ENCODE measurements at regions not wholly inside any gene's neighbourhood (a gene's known extent, or its start where the extent isn't known, plus 50 kb on each side); places are given as distances from the start of the nearest gene placed in this dataset.
"Not testable (repeated sequence)": the region's sequence is repeated elsewhere in the genome, so short reads cannot be mapped to it uniquely, and the experiment has no call there.

DNA sequence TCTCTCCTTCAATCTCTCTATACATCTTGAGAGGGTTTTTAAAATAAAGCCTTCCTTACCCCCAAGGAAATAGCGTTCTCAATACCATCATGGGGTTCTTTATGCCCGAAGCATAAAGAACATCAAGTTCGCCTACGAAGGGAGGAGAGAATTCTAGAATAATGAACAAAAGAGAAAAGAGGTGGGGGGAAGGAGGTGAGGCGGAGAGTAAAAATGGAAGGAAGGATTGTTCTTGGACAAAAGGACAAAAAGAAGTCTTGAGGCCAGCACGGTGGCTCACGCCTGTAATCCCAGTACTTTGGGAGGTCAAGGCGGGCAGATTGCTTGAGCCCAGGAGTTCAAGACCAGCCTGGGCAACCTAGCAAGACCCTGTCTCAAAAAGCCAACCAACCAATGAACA, 319.8 kb upstream of the NCKAP5 start:
- H3K4me3 ChIP-seq (ENCODE audit: low read depth, low read length), result no peak overlapping the region
- DNase-seq (ENCODE audit: low read depth), result no peak
- TF ChIP-seq, protein P1, sequence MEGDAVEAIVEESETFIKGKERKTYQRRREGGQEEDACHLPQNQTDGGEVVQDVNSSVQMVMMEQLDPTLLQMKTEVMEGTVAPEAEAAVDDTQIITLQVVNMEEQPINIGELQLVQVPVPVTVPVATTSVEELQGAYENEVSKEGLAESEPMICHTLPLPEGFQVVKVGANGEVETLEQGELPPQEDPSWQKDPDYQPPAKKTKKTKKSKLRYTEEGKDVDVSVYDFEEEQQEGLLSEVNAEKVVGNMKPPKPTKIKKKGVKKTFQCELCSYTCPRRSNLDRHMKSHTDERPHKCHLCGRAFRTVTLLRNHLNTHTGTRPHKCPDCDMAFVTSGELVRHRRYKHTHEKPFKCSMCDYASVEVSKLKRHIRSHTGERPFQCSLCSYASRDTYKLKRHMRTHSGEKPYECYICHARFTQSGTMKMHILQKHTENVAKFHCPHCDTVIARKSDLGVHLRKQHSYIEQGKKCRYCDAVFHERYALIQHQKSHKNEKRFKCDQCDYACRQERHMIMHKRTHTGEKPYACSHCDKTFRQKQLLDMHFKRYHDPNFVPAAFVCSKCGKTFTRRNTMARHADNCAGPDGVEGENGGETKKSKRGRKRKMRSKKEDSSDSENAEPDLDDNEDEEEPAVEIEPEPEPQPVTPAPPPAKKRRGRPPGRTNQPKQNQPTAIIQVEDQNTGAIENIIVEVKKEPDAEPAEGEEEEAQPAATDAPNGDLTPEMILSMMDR (IDR thresholded peaks at IDR 0.05; ENCODE audit: insufficient read depth, low read depth, low read length, missing control alignments), result no peak

DNA sequence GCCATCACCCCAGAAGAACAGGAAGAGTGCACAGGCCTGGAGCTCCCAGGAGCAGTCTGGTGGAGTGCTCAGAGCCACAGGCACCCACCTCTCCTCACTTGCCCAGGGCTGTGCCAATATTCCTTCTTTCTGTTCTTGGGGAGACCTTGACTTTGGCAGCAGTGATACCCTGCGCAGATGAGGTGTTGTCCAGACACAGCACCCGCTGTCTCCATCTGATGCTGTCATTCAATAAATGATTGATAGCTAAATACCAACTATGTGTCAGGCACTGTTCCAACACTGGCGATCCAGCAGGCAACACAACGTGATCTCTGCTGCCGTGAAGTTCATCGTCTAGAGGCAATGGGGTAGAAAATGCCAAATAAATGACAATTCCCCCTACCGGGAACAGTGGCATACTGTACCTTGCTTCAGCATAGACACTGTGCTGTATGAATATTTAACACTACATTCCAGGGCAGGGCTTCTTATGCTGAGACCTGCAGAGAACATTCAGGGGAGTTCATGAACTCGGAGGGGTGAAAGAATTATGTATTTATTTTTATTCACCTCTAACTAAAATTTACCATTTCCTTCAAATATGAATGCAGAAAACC, 320.5 kb upstream of the NCKAP5 start:
- no peak overlapping the region for H3K4me3 ChIP-seq (ENCODE audit: low read depth, low read length)
- TF ChIP-seq, protein P1 (IDR thresholded peaks at IDR 0.05; ENCODE audit: insufficient read depth, low read depth, low read length, missing control alignments), result no peak
- no peak for DNase-seq (ENCODE audit: low read depth)

DNA sequence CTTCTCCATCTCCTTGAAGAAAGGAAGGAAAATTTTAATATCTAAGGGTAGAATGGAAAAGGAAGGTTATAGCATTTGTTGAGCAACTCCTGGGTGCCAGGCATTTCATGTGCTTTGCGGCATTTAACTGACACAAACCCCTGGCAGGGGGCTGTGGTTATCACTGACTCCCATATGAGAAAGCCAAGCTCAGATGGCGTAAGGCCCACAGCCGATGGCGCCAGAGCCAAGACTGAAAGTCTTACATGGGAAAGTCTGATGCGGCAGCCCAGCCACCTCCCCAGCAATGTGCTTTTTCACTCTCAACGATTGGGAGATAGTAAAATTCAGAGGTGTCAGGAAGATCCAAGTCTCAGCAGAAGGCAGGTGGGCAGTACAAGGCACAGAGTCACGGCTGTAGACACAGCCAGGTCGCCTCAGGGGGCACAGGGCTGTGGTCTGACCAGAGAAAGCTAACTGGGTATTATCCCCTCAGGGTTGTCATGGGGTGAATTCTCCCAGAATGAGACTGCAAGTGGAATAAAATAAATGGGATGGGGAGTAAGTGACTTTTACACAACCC, 324.2 kb upstream of the NCKAP5 start:
- TF ChIP-seq, protein P1 (IDR thresholded peaks at IDR 0.05; ENCODE audit: insufficient read depth, low read depth, low read length, missing control alignments), result no peak
- no peak for DNase-seq (ENCODE audit: low read depth)
- H3K4me3 ChIP-seq (ENCODE audit: low read depth, low read length), result no peak overlapping the region

DNA sequence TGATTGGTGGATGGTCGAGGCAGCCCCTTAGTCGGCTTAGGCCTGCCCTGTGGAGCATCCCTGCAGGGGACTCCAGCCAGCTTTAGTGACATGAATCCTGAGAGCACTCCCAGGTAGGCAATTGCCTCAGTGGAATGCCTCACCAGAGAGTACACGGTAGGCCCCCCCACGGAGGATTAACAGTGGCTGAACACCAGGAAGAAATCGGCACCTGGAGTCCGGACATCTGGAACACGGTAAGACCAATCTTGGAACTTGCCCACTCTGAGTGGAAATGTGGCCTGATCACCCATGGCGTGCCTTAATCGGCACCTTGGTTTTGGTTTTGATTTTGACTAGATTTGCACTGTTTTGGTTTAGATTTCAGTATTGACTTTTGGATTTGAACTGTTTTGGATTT, 326.2 kb upstream of the NCKAP5 start:
- no peak overlapping the region for H3K4me3 ChIP-seq (ENCODE audit: low read depth, low read length)
- TF ChIP-seq, protein P1 (IDR thresholded peaks at IDR 0.05; ENCODE audit: insufficient read depth, low read depth, low read length, missing control alignments), result no peak
- DNase-seq (ENCODE audit: low read depth), result peak; percentile 18

DNA sequence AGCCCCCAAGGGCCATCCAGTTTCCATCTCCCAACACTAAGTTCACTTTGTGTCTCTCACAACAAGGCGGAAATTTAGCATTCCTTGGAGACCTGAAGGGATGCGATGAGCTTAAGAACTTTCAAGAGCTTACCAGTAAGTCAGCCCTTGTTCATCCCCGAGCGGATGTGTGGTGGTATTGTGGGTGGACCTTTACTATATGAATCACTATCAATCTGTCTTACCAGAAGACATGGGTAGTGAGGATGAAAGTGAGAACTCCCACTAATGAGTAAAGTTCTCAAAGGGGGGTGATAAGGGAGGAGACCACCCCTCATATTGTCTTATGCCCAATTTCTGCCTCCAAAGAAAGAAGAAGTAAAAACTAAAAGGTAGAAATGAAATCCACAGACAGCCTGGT, 329.6 kb upstream of the NCKAP5 start:
- H3K4me3 ChIP-seq (ENCODE audit: low read depth, low read length); DNase-seq (ENCODE audit: low read depth): not testable (repeated sequence)

DNA sequence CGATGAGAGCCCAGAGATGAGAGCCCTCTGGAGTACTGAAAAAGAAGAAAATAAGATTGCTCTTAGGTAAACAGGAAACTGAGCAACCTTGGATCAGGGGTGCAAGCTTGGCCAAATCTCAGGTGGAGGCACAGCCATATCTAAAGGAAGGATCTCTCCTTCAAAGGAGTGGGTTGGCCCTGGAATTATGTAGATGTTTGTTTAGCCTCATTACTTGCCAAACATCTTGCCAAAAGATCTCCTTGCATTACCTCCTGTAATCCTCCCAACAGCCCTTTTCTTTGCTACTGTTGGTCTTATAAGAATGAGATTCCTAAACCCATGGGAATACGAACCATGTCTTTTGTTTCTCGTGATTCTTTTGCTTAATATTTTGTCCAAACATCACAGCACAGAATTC, 332.6 kb upstream of the NCKAP5 start:
- no peak overlapping the region for H3K4me3 ChIP-seq (ENCODE audit: low read depth, low read length)
- no peak for DNase-seq (ENCODE audit: low read depth)
- TF ChIP-seq, protein P1 (IDR thresholded peaks at IDR 0.05; ENCODE audit: insufficient read depth, low read depth, low read length, missing control alignments), result no peak

DNA sequence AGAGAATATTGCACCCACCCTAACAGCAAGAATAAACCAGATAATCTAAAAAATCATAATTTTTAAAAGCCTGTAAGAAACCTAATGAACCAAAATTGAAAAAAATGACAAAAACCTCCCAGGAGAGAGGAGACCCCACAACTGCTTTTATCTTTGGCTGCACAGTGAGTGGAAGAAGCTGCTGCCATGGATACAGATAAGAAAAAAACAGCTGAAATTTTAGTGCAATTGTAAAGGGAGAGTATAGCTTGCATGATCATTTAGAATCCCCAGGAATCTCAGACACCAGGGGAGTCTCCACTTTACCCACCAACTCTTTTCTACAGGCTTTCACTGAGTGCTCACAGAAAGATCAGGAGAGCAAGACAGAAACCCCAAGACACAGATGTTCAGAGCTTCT, 338.1 kb upstream of the NCKAP5 start:
- H3K4me3 ChIP-seq (ENCODE audit: low read depth, low read length), result no peak overlapping the region
- no peak for DNase-seq (ENCODE audit: low read depth)
- TF ChIP-seq, protein P1 (IDR thresholded peaks at IDR 0.05; ENCODE audit: insufficient read depth, low read depth, low read length, missing control alignments), result no peak

All from GM12865 (cell line).